ENCODE measurements at regions not wholly inside any gene's neighbourhood (a gene's known extent, or its start where the extent isn't known, plus 50 kb on each side); places are given as distances from the start of the nearest gene placed in this dataset.

GRCh38 chr20:55469074-55469473 is 536.2 kb downstream of the CBLN4 start:
- TF ChIP-seq CEBPB (IDR thresholded peaks at IDR 0.05) (no peak), FOXM1 (IDR thresholded peaks at IDR 0.05; ENCODE audit: borderline replicate concordance, low read depth) (no peak), CREB1 (IDR thresholded peaks at IDR 0.05; ENCODE audit: low read depth) (no peak), MAX (IDR thresholded peaks at IDR 0.05) (no peak)

GRCh38 chr20:55461519-55461918 is 543.8 kb downstream of the CBLN4 start:
- TF ChIP-seq CREB1 (IDR thresholded peaks at IDR 0.05; ENCODE audit: low read depth) (no peak), ZBTB7A (IDR thresholded peaks at IDR 0.05; ENCODE audit: low read depth) (no peak), TCF12 (IDR thresholded peaks at IDR 0.05; ENCODE audit: low read depth) (no peak), MAX (IDR thresholded peaks at IDR 0.05) (no peak), FOXM1 (IDR thresholded peaks at IDR 0.05; ENCODE audit: borderline replicate concordance, low read depth) (no peak), NFIC (IDR thresholded peaks at IDR 0.05) (no peak), TAF1 (IDR thresholded peaks at IDR 0.05; ENCODE audit: low read depth) (no peak), CEBPB (IDR thresholded peaks at IDR 0.05) (no peak), EP300 (IDR thresholded peaks at IDR 0.05; ENCODE audit: borderline replicate concordance) (no peak), YY1 (IDR thresholded peaks at IDR 0.05; ENCODE audit: low read depth) (no peak), TEAD4 (IDR thresholded peaks at IDR 0.05) (no peak)

- TF ChIP-seq CEBPB (IDR thresholded peaks at IDR 0.05) (no peak), REST (IDR thresholded peaks at IDR 0.05; ENCODE audit: low read depth) (no peak), MAX (IDR thresholded peaks at IDR 0.05) (no peak), NFIC (IDR thresholded peaks at IDR 0.05) (no peak), FOXM1 (IDR thresholded peaks at IDR 0.05; ENCODE audit: borderline replicate concordance, low read depth) (no peak), EGR1 (IDR thresholded peaks at IDR 0.05) (no peak), TCF12 (IDR thresholded peaks at IDR 0.05; ENCODE audit: low read depth) (no peak), TAF1 (IDR thresholded peaks at IDR 0.05; ENCODE audit: low read depth) (no peak), ZBTB7A (IDR thresholded peaks at IDR 0.05; ENCODE audit: low read depth) (no peak), USF1 (IDR thresholded peaks at IDR 0.05) (no peak), EP300 (IDR thresholded peaks at IDR 0.05; ENCODE audit: borderline replicate concordance) (no peak), CREB1 (IDR thresholded peaks at IDR 0.05; ENCODE audit: low read depth) (no peak), RAD21 (IDR thresholded peaks at IDR 0.05; ENCODE audit: low read depth) (no peak), TEAD4 (IDR thresholded peaks at IDR 0.05) (no peak), YY1 (IDR thresholded peaks at IDR 0.05; ENCODE audit: low read depth) (no peak)
These were observed 548.9 kb downstream of the CBLN4 start for GRCh38 chr20:55456316-55456940.

GRCh38 chr20:55449091-55449490 is 556.2 kb downstream of the CBLN4 start:
- no peak for TF ChIP-seq TEAD4 (IDR thresholded peaks at IDR 0.05)
- TF ChIP-seq REST (IDR thresholded peaks at IDR 0.05; ENCODE audit: low read depth), result no peak
- TF ChIP-seq USF1 (IDR thresholded peaks at IDR 0.05), result no peak
- no peak for TF ChIP-seq FOXM1 (IDR thresholded peaks at IDR 0.05; ENCODE audit: borderline replicate concordance, low read depth)
- TF ChIP-seq YY1 (IDR thresholded peaks at IDR 0.05; ENCODE audit: low read depth), result no peak
- no peak for TF ChIP-seq ZBTB7A (IDR thresholded peaks at IDR 0.05; ENCODE audit: low read depth)
- no peak for TF ChIP-seq TAF1 (IDR thresholded peaks at IDR 0.05; ENCODE audit: low read depth)
- no peak for TF ChIP-seq NFIC (IDR thresholded peaks at IDR 0.05)
- no peak for TF ChIP-seq EP300 (IDR thresholded peaks at IDR 0.05; ENCODE audit: borderline replicate concordance)
- TF ChIP-seq TCF12 (IDR thresholded peaks at IDR 0.05; ENCODE audit: low read depth), result no peak
- TF ChIP-seq EGR1 (IDR thresholded peaks at IDR 0.05), result no peak
- no peak for TF ChIP-seq MAX (IDR thresholded peaks at IDR 0.05)
- TF ChIP-seq CREB1 (IDR thresholded peaks at IDR 0.05; ENCODE audit: low read depth), result no peak
- TF ChIP-seq CEBPB (IDR thresholded peaks at IDR 0.05), result no peak
- no peak for TF ChIP-seq RAD21 (IDR thresholded peaks at IDR 0.05; ENCODE audit: low read depth)

- TF ChIP-seq USF1 (IDR thresholded peaks at IDR 0.05) (no peak), FOXM1 (IDR thresholded peaks at IDR 0.05; ENCODE audit: borderline replicate concordance, low read depth) (no peak), REST (IDR thresholded peaks at IDR 0.05; ENCODE audit: low read depth) (no peak)
These were observed 559.0 kb downstream of the CBLN4 start for GRCh38 chr20:55446301-55446700.
